Skeletal muscle tissue (tissue), 3 donors: ENCODE measurements at regions not wholly inside any gene's neighbourhood (a gene's known extent, or its start where the extent isn't known, plus 50 kb on each side); places are given as distances from the start of the nearest gene placed in this dataset.

ENCODE experiments used
- H3K27ac ChIP-seq: one replicate; pipeline ENCODE4 v1.7.0; 2013; ENCODE audit warnings: mild to moderate bottlenecking, low read depth, low read length, inconsistent platforms
- H3K27me3 ChIP-seq, 3 donors: one replicate each; pipeline ENCODE4 v1.7.0; 2013; ENCODE audit warnings: low read length in 3 of 3; ENCODE audit not compliant: control insufficient read depth in 3 of 3, insufficient read depth in 3 of 3
- H3K36me3 ChIP-seq, 3 donors: one replicate each; pipeline ENCODE4 v1.7.0; 2013; ENCODE audit warnings: low read length in 3 of 3; ENCODE audit not compliant: control insufficient read depth in 3 of 3, insufficient read depth in 3 of 3
- H3K4me1 ChIP-seq, 3 donors: one replicate each; pipeline ENCODE4 v1.7.0; 2013; ENCODE audit warnings: low read length in 3 of 3, mild to moderate bottlenecking in 3 of 3; ENCODE audit not compliant: control insufficient read depth in 3 of 3, insufficient read depth in 3 of 3
- H3K4me3 ChIP-seq, 3 donors: one replicate each; pipeline ENCODE4 v1.7.0; 2013; ENCODE audit warnings: low read length in 3 of 3
- H3K9ac ChIP-seq, 3 donors: one replicate each; pipeline ENCODE4 v1.7.0; 2013; ENCODE audit warnings: low read length in 3 of 3, mild to moderate bottlenecking in 3 of 3, moderate library complexity in 2 of 3, low read depth in 1 of 3
- H3K9me3 ChIP-seq, 3 donors: one replicate each; pipeline ENCODE4 v1.7.0; 2013; ENCODE audit warnings: low read length in 3 of 3; ENCODE audit not compliant: control insufficient read depth in 3 of 3
- donor health status: Osteomylitis.

- Histone ChIP-seq H3K4me3 (no peak overlapping the region), H3K27me3 (peaks cover 0 to 2% (median 0%) of the 10 kb centered on the region in 3 donors), H3K36me3 (no peaks in the 10 kb centered on the region), H3K9ac (no peak overlapping the region), H3K9me3 (no peaks in the 10 kb centered on the region), H3K27ac (no peak overlapping the region), H3K4me1 (no peaks in the 10 kb centered on the region)
Observed at GRCh38 chr9:3058409-3058808, 214.5 kb upstream of the PUM3 start.

- H3K9ac ChIP-seq = no peak overlapping the region
- H3K27me3 ChIP-seq = no peaks in the 10 kb centered on the region
- no peak overlapping the region for H3K4me3 ChIP-seq
- no peaks in the 10 kb centered on the region for H3K36me3 ChIP-seq
- no peak overlapping the region for H3K27ac ChIP-seq
- peaks cover 0 to 2% (median 0%) of the 10 kb centered on the region in 3 donors for H3K9me3 ChIP-seq
- H3K4me1 ChIP-seq = no peaks in the 10 kb centered on the region
Observed at GRCh38 chr9:3054017-3054586, 210.2 kb upstream of the PUM3 start.

- no peaks in the 10 kb centered on the region for H3K4me1 ChIP-seq
- no peaks in the 10 kb centered on the region for H3K36me3 ChIP-seq
- peaks cover 0 to 2% (median 0%) of the 10 kb centered on the region in 3 donors for H3K9me3 ChIP-seq
- H3K9ac ChIP-seq = no peak overlapping the region
- H3K4me3 ChIP-seq = no peak overlapping the region
- H3K27me3 ChIP-seq = no peaks in the 10 kb centered on the region
- H3K27ac ChIP-seq = no peak overlapping the region
Observed at GRCh38 chr9:3049636-3050035, 205.7 kb upstream of the PUM3 start.

GRCh38 chr9:3047912-3048311, 204.0 kb upstream of the PUM3 start:
- Histone ChIP-seq H3K27me3 (no peaks in the 10 kb centered on the region), H3K36me3 (no peaks in the 10 kb centered on the region), H3K9me3 (peaks cover 0 to 2% (median 0%) of the 10 kb centered on the region in 3 donors), H3K4me1 (no peaks in the 10 kb centered on the region), H3K27ac (no peak overlapping the region), H3K4me3 (no peak overlapping the region), H3K9ac (no peak overlapping the region)

- Histone ChIP-seq H3K4me3 (no peak overlapping the region), H3K9ac (no peak overlapping the region), H3K27me3 (no peaks in the 10 kb centered on the region), H3K4me1 (no peaks in the 10 kb centered on the region), H3K9me3 (no peaks in the 10 kb centered on the region), H3K27ac (no peak overlapping the region), H3K36me3 (no peaks in the 10 kb centered on the region)
Observed at GRCh38 chr9:3045153-3045552, 201.3 kb upstream of the PUM3 start.

GRCh38 chr9:3043369-3043768, 199.5 kb upstream of the PUM3 start:
- no peak overlapping the region for H3K27ac ChIP-seq
- no peak overlapping the region for H3K4me3 ChIP-seq
- H3K9me3 ChIP-seq = no peaks in the 10 kb centered on the region
- H3K27me3 ChIP-seq = no peaks in the 10 kb centered on the region
- no peaks in the 10 kb centered on the region for H3K4me1 ChIP-seq
- no peak overlapping the region for H3K9ac ChIP-seq
- no peaks in the 10 kb centered on the region for H3K36me3 ChIP-seq

- H3K9ac ChIP-seq = no peak overlapping the region
- H3K27ac ChIP-seq = no peak overlapping the region
Observed at GRCh38 chr9:3040761-3041160, 196.9 kb upstream of the PUM3 start.

GRCh38 chr9:3036333-3036700, 192.4 kb upstream of the PUM3 start:
- H3K27me3 ChIP-seq = no peaks in the 10 kb centered on the region
- no peak overlapping the region for H3K9ac ChIP-seq
- H3K27ac ChIP-seq = no peak overlapping the region
- no peaks in the 10 kb centered on the region for H3K9me3 ChIP-seq
- no peaks in the 10 kb centered on the region for H3K36me3 ChIP-seq
- H3K4me1 ChIP-seq = no peaks in the 10 kb centered on the region
- no peak overlapping the region for H3K4me3 ChIP-seq

More at GRCh38 chr9:3040761-3041160, 196.9 kb upstream of the PUM3 start:
- no peak overlapping the region for H3K4me3 ChIP-seq
- H3K36me3 ChIP-seq = no peaks in the 10 kb centered on the region
- H3K9me3 ChIP-seq = no peaks in the 10 kb centered on the region
- no peaks in the 10 kb centered on the region for H3K27me3 ChIP-seq
- H3K4me1 ChIP-seq = no peaks in the 10 kb centered on the region

- no peak overlapping the region for H3K4me3 ChIP-seq
- H3K27ac ChIP-seq = no peak overlapping the region
- H3K36me3 ChIP-seq = no peaks in the 10 kb centered on the region
- no peaks in the 10 kb centered on the region for H3K27me3 ChIP-seq
- H3K4me1 ChIP-seq = no peaks in the 10 kb centered on the region
- no peaks in the 10 kb centered on the region for H3K9me3 ChIP-seq
- no peak overlapping the region for H3K9ac ChIP-seq
Observed at GRCh38 chr9:3035579-3036332, 191.9 kb upstream of the PUM3 start.

GRCh38 chr9:3032898-3033297, 189.0 kb upstream of the PUM3 start:
- no peak overlapping the region for H3K27ac ChIP-seq
- no peak overlapping the region for H3K9ac ChIP-seq
- H3K4me3 ChIP-seq = no peak overlapping the region
- no peaks in the 10 kb centered on the region for H3K27me3 ChIP-seq
- no peaks in the 10 kb centered on the region for H3K4me1 ChIP-seq
- H3K36me3 ChIP-seq = no peaks in the 10 kb centered on the region
- no peaks in the 10 kb centered on the region for H3K9me3 ChIP-seq
